ENCODE measurements at regions not wholly inside any gene's neighbourhood (a gene's known extent, or its start where the extent isn't known, plus 50 kb on each side); places are given as distances from the start of the nearest gene placed in this dataset.
"Not testable (repeated sequence)": the region's sequence is repeated elsewhere in the genome, so short reads cannot be mapped to it uniquely, and the experiment has no call there.

GRCh38 chr2:87128761-87129553 lies 107.3 kb upstream of the PLGLB1 start:
- ATAC-seq; H3K4me3 ChIP-seq (ENCODE audit: low read length); H3K27ac ChIP-seq (ENCODE audit: low read length); H3K4me1 ChIP-seq (ENCODE audit: control insufficient read depth, insufficient read depth, low read length); H3K9me3 ChIP-seq (ENCODE audit: control insufficient read depth, low read length); H3K27me3 ChIP-seq (ENCODE audit: control insufficient read depth, insufficient read depth); intact Hi-C loops (cut with DNase I); DNase-seq: not testable (repeated sequence)
- WGBS: 56% methylated on average over 3 of the region's 5 CpGs

- H3K27me3 ChIP-seq (ENCODE audit: control insufficient read depth, insufficient read depth); H3K4me3 ChIP-seq (ENCODE audit: low read length); DNase-seq; intact Hi-C loops (cut with DNase I); H3K4me1 ChIP-seq (ENCODE audit: control insufficient read depth, insufficient read depth, low read length); H3K9me3 ChIP-seq (ENCODE audit: control insufficient read depth, low read length); H3K27ac ChIP-seq (ENCODE audit: low read length); ATAC-seq: not testable (repeated sequence)
- 67% methylated on average over 1 of the region's 2 CpGs for WGBS
Observed at GRCh38 chr2:87132577-87132976, 110.9 kb upstream of the PLGLB1 start.

GRCh38 chr2:87151835-87152493 lies 130.3 kb upstream of the PLGLB1 start:
- H3K27me3 ChIP-seq (ENCODE audit: control insufficient read depth, insufficient read depth); H3K27ac ChIP-seq (ENCODE audit: low read length); H3K4me3 ChIP-seq (ENCODE audit: low read length); H3K4me1 ChIP-seq (ENCODE audit: control insufficient read depth, insufficient read depth, low read length); H3K9me3 ChIP-seq (ENCODE audit: control insufficient read depth, low read length); intact Hi-C loops (cut with DNase I); DNase-seq: not testable (repeated sequence)
- ATAC-seq: peak in 1 of 2 donors; percentile 25
- no CpG with 5 or more reads among the region's 7 CpGs for whole genome bisulfite sequencing

GRCh38 chr2:87174454-87174853 lies 152.8 kb upstream of the PLGLB1 start:
- H3K27me3 ChIP-seq (ENCODE audit: control insufficient read depth, insufficient read depth); H3K27ac ChIP-seq (ENCODE audit: low read length); intact Hi-C loops (cut with DNase I); DNase-seq; H3K4me1 ChIP-seq (ENCODE audit: control insufficient read depth, insufficient read depth, low read length); ATAC-seq; H3K9me3 ChIP-seq (ENCODE audit: control insufficient read depth, low read length); H3K4me3 ChIP-seq (ENCODE audit: low read length): not testable (repeated sequence)
- WGBS: 84% methylated on average over 2 of the region's 2 CpGs

GRCh38 chr2:87183373-87183772 lies 161.7 kb upstream of the PLGLB1 start:
- intact Hi-C loops (cut with DNase I): not testable (repeated sequence)

GRCh38 chr2:87184260-87184659 lies 162.6 kb upstream of the PLGLB1 start:
- DNase-seq; intact Hi-C loops (cut with DNase I); H3K4me3 ChIP-seq (ENCODE audit: low read length); H3K4me1 ChIP-seq (ENCODE audit: control insufficient read depth, insufficient read depth, low read length); H3K27me3 ChIP-seq (ENCODE audit: control insufficient read depth, insufficient read depth); ATAC-seq; H3K27ac ChIP-seq (ENCODE audit: low read length); H3K9me3 ChIP-seq (ENCODE audit: control insufficient read depth, low read length): not testable (repeated sequence)
- 87% methylated on average over 2 of the region's 3 CpGs for WGBS

More at GRCh38 chr2:87183373-87183772, 161.7 kb upstream of the PLGLB1 start:
- WGBS: no CpG with 5 or more reads among the region's 5 CpGs
- ATAC-seq; H3K4me1 ChIP-seq (ENCODE audit: control insufficient read depth, insufficient read depth, low read length); H3K27ac ChIP-seq (ENCODE audit: low read length); DNase-seq; H3K9me3 ChIP-seq (ENCODE audit: control insufficient read depth, low read length); H3K4me3 ChIP-seq (ENCODE audit: low read length); H3K27me3 ChIP-seq (ENCODE audit: control insufficient read depth, insufficient read depth): not testable (repeated sequence)

- H3K27ac ChIP-seq (ENCODE audit: low read length); intact Hi-C loops (cut with DNase I); H3K9me3 ChIP-seq (ENCODE audit: control insufficient read depth, low read length); H3K4me3 ChIP-seq (ENCODE audit: low read length); H3K4me1 ChIP-seq (ENCODE audit: control insufficient read depth, insufficient read depth, low read length); DNase-seq; H3K27me3 ChIP-seq (ENCODE audit: control insufficient read depth, insufficient read depth): not testable (repeated sequence)
- WGBS: 80% methylated on average over 1 of the region's 3 CpGs
- peak; percentile 47 to 80 for ATAC-seq
Observed at GRCh38 chr2:87189214-87189613, 167.6 kb upstream of the PLGLB1 start.

GRCh38 chr2:87193336-87193735 lies 171.7 kb upstream of the PLGLB1 start:
- H3K27ac ChIP-seq (ENCODE audit: low read length); H3K4me1 ChIP-seq (ENCODE audit: control insufficient read depth, insufficient read depth, low read length); H3K4me3 ChIP-seq (ENCODE audit: low read length); H3K27me3 ChIP-seq (ENCODE audit: control insufficient read depth, insufficient read depth); intact Hi-C loops (cut with DNase I); H3K9me3 ChIP-seq (ENCODE audit: control insufficient read depth, low read length); DNase-seq: not testable (repeated sequence)
- ATAC-seq: peak in 1 of 2 donors; percentile 71
- WGBS: 32% methylated on average over 2 of the region's 7 CpGs

- H3K4me3 ChIP-seq (ENCODE audit: low read length); H3K27me3 ChIP-seq (ENCODE audit: control insufficient read depth, insufficient read depth); DNase-seq; H3K27ac ChIP-seq (ENCODE audit: low read length); ATAC-seq; H3K4me1 ChIP-seq (ENCODE audit: control insufficient read depth, insufficient read depth, low read length); intact Hi-C loops (cut with DNase I); H3K9me3 ChIP-seq (ENCODE audit: control insufficient read depth, low read length): not testable (repeated sequence)
- WGBS: 73% methylated on average over 1 of the region's 2 CpGs
Observed at GRCh38 chr2:87194254-87194999, 172.8 kb upstream of the PLGLB1 start.

- H3K4me1 ChIP-seq (ENCODE audit: control insufficient read depth, insufficient read depth, low read length); H3K4me3 ChIP-seq (ENCODE audit: low read length); intact Hi-C loops (cut with DNase I); ATAC-seq; H3K27me3 ChIP-seq (ENCODE audit: control insufficient read depth, insufficient read depth); H3K27ac ChIP-seq (ENCODE audit: low read length); H3K9me3 ChIP-seq (ENCODE audit: control insufficient read depth, low read length); DNase-seq: not testable (repeated sequence)
- 72% methylated on average over 1 of the region's 3 CpGs for WGBS
Observed at GRCh38 chr2:87196720-87197388, 175.2 kb upstream of the PLGLB1 start.
